Sigmoid colon (tissue), 4 donors: ENCODE measurements at regions not wholly inside any gene's neighbourhood (a gene's known extent, or its start where the extent isn't known, plus 50 kb on each side); places are given as distances from the start of the nearest gene placed in this dataset.

ENCODE experiments used
- CTCF ChIP-seq, 4 experiments: fragments of 450-650 bp in 3 of 4; fragments of 200-600 bp in 1 of 4; IDR thresholded peaks; one replicate each; pipeline ENCODE4 v1.5.1; 2016 to 2019; ENCODE audit warnings: antibody characterized with exemption in 4 of 4, mild to moderate bottlenecking in 3 of 4, moderate library complexity in 2 of 4
- POLR2A ChIP-seq, 2 donors: fragments of 450-650 bp; IDR thresholded peaks; one replicate each; pipeline ENCODE4 v1.6.1; 2016; ENCODE audit warnings: antibody characterized with exemption in 2 of 2, mild to moderate bottlenecking in 2 of 2, moderate library complexity in 2 of 2
- POLR2AphosphoS5 ChIP-seq, 4 donors: sonication (generic); formaldehyde crosslinking; IDR thresholded peaks; one replicate each; pipeline ENCODE4 v1.6.1; 2017; ENCODE audit warnings: antibody characterized with exemption in 4 of 4

GRCh38 chr7:132072165-132072564 lies 504.1 kb downstream of the PLXNA4 start:
- TF ChIP-seq POLR2A (IDR thresholded peaks at IDR 0.05) (no peak), POLR2AphosphoS5 (IDR thresholded peaks at IDR 0.05) (no peak), CTCF (IDR thresholded peaks at IDR 0.05) (no peak)
